Vagina (tissue), 2 donors: ENCODE measurements at regions not wholly inside any gene's neighbourhood (a gene's known extent, or its start where the extent isn't known, plus 50 kb on each side); places are given as distances from the start of the nearest gene placed in this dataset.

Experiments used
- CTCF ChIP-seq, 3 experiments: fragments of 450-650 bp in 2 of 3; fragments of 200-600 bp in 1 of 3; sonication (generic) in 1 of 3; IDR thresholded peaks; one replicate each; pipeline ENCODE4 v1.5.1; 2017 to 2019; ENCODE audit warnings: antibody characterized with exemption in 3 of 3, mild to moderate bottlenecking in 2 of 3, moderate library complexity in 2 of 3
- POLR2A ChIP-seq, 2 donors: fragments of 450-650 bp; IDR thresholded peaks; one replicate each; pipeline ENCODE4 v1.6.1; 2017; ENCODE audit warnings: antibody characterized with exemption in 2 of 2, mild to moderate bottlenecking in 2 of 2, moderate library complexity in 2 of 2
- POLR2AphosphoS5 ChIP-seq, 2 donors: sonication (generic); formaldehyde crosslinking; IDR thresholded peaks; one replicate each; pipeline ENCODE4 v1.9.0; 2017; ENCODE audit warnings: antibody characterized with exemption in 2 of 2, mild to moderate bottlenecking in 2 of 2, low read depth in 1 of 2; ENCODE audit not compliant: insufficient read depth in 1 of 2

GRCh38 chr5:136799806-136800372, 434.5 kb upstream of the TRPC7 start:
- no peak for TF ChIP-seq CTCF (IDR thresholded peaks at IDR 0.05)
- TF ChIP-seq POLR2AphosphoS5 (IDR thresholded peaks at IDR 0.05; ENCODE audit: insufficient read depth in 1 of 2, low read depth in 1 of 2) = no peak
- no peak for TF ChIP-seq POLR2A (IDR thresholded peaks at IDR 0.05)
